ENCODE measurements at regions not wholly inside any gene's neighbourhood (a gene's known extent, or its start where the extent isn't known, plus 50 kb on each side); places are given as distances from the start of the nearest gene placed in this dataset.

GRCh38 chr6:14747881-14748520 lies 497.9 kb upstream of the JARID2 start:
- DNase-seq (ENCODE audit: low spot score), result no peak

DNA sequence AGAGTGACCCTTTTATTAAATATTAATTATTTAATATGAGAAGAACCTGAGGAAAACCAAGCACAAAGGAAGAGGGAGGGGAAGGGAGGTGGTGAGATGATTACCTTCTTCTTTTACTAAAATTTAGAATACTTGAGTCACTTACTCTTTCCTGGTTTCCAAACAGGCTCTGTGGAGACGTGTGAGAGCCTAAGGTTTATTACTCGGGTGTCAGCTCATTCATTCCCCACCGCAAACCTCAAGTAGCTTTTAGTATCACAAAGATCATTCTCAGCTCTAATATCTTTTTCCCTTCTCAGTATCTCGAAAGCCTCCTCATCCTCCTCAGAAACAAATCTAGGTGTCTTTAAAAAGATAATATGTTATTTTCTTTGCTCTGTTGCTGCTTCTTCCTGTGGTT lies 497.2 kb upstream of the JARID2 start:
- DNase-seq (ENCODE audit: low spot score), result no peak

GRCh38 chr6:14750059-14750661 lies 495.7 kb upstream of the JARID2 start:
- no peak for DNase-seq (ENCODE audit: low spot score)

- no peak for DNase-seq (ENCODE audit: low spot score)
Measured at GRCh38 chr6:14751645-14752175, 494.2 kb upstream of the JARID2 start.

DNA sequence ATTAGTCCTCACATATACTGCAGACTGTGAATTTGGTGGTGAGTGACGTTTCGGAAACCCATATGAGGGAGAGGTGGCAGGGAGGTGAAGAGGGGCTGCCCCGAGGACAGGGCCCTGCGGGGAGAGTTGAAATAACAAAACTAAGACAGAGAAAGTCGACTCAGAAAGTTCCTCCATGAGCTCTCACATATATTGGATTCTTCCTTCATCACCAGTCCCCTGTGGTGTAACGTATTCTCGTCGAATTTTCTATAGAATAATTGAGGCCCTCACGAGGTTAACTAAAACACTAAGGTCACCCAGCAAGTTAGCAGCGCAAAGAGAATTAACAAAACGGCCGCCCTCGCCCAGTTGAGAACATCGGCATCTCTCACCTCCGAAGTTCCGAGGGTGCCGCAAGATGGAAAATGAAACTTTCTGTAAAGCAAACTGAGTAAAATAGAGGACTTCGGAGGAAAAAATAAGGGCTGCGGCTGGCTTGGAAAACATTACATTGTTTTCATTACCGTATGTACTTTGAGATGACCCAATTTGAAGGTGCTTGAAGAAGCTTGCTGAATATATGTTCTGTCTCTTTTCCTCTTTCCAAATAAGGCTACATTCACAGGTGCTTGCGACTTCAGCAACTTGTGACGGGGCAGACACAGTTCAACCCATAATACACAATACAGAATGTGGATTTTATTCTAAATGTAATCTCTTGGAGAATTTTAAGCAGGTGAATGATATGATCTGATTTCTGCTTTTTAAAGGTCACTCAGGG lies 490.9 kb upstream of the JARID2 start:
- no peak for DNase-seq (ENCODE audit: low spot score)

GRCh38 chr6:14756340-14756739 lies 489.5 kb upstream of the JARID2 start:
- no peak for DNase-seq (ENCODE audit: low spot score)

GRCh38 chr6:14757014-14757413 lies 488.9 kb upstream of the JARID2 start:
- no peak for DNase-seq (ENCODE audit: low spot score)

DNA sequence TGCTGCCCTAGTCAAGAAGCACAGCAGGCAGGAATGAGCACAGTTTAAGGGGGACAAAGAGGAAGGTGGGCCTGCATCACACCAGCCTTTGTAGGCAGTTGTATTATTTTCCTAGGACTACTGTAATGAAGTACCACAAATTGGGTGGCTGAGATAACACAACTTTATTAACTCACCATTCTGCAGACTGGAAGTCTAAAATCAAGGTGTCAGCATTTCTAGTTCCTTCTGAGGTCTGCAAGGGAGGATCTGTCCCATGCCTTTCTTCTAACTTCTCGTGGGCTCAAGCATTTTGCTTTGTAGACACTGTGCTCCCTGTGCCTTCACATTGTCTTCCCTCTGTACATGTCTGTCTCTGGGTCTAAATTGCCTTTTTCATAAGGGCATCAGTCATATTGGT lies 488.5 kb upstream of the JARID2 start:
- no peak for DNase-seq (ENCODE audit: low spot score)

GRCh38 chr6:14758421-14759081 lies 487.3 kb upstream of the JARID2 start:
- no peak for DNase-seq (ENCODE audit: low spot score)

- DNase-seq (ENCODE audit: low spot score), result no peak
Measured at GRCh38 chr6:14759976-14760672, 485.7 kb upstream of the JARID2 start.

DNA sequence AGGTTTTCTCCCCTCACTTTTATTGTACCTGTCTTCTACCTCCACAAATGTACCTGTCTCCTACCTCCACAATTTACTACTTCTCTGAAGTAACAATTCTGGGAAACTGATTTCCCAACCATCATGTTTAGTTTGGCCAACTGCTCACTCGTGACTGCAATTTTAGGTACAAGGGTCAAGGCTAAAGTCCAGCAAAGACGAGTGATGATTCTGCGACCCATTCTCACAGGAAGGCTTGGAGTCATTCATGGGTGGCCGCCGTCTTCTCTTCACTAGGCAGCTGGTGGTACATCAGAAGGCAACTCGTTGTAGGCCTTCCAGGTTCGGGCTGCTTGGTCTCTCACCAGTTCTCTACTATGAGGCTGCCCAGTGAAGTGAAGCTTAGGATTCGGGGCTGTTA lies 483.8 kb upstream of the JARID2 start:
- DNase-seq (ENCODE audit: low spot score), result no peak

- DNase-seq (ENCODE audit: low spot score), result no peak
Measured at GRCh38 chr6:14763139-14763538, 482.7 kb upstream of the JARID2 start.

GRCh38 chr6:14763616-14764015 lies 482.3 kb upstream of the JARID2 start:
- no peak for DNase-seq (ENCODE audit: low spot score)

GRCh38 chr6:14765106-14765505 lies 480.8 kb upstream of the JARID2 start:
- no peak for DNase-seq (ENCODE audit: low spot score)

DNA sequence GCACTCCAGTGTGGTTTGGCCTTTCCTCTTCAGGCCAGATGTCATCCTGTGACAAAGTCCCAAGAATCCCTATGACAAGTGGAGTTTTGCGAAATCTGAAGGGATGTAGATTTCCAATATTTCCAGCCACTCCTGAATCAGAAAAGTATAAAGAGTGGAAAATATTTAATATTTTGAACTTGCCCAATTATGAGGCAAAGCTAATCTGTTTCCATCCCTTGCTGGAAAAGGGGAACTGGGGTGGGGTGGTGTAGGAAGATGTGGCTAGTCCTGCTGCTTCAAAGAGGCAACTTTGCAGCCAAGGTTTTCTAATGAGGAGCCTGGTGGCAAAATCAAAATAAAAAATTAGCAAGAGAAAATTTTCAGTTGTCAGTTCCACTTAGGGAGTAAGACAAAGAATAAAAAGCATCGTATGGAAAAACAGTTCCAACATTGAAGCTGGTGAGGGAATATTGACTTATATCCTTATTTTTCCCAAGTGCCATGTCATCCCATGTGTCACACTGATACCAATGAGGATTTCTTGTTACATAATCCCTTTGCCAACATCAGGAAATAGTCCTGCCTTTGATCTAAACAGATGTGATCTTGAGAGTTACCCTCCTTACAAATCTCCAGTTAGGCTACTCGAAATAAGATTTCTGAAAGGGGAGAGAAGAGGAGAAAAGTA lies 480.0 kb upstream of the JARID2 start:
- DNase-seq (ENCODE audit: low spot score), result no peak

DNA sequence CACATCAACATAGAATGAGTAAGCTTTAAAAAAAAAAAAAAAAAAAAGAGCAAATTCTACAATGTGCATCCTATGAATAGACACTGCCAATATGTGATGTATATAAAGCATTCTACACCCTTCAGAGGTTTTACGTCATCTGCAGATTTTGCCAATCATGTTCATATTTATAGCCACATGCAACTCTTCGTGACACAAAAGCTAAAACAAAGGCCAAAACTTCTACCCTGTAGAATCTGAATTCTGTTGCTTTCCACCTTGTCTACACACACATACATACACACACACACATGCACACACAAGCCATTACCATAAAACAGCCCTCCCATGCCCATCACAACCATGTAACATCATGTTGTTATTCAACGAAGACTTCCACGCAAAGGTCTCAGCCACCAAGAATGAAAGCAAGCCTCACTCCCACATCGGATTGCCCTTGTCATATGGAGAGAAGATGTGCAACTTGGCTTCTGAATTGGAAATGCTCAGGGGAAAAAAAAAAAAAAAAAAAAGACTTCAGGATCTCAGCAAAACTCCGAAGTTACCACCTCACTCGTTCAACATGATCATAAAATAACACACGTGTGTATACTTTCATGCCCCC lies 479.4 kb upstream of the JARID2 start:
- DNase-seq (ENCODE audit: low spot score), result no peak

DNA sequence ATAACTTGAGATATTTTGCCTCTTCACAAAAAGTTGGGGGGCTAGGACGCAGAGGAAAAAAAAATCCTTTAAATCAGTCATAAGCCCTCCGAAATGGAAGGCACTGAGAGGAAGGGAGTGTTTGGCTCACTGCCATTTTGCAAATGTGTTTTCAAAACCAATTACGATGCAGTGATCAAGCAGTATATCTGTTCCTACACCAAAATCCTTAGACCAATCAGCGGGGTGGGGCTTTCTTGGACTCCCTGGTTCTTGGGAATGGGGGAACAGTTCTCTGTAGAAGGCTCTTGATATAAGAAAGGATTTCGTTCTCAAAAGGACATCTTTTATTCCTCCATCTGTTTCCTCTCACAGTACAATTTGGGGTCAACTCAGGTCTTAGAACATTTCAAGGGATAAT lies 478.6 kb upstream of the JARID2 start:
- no peak for DNase-seq (ENCODE audit: low spot score)

GRCh38 chr6:14770040-14770439 lies 475.8 kb upstream of the JARID2 start:
- DNase-seq (ENCODE audit: low spot score), result no peak

GRCh38 chr6:14770572-14770971 lies 475.3 kb upstream of the JARID2 start:
- DNase-seq (ENCODE audit: low spot score), result no peak

- no peak for DNase-seq (ENCODE audit: low spot score)
Measured at GRCh38 chr6:14771016-14771415, 474.9 kb upstream of the JARID2 start.
